ENCODE measurements at regions not wholly inside any gene's neighbourhood (a gene's known extent, or its start where the extent isn't known, plus 50 kb on each side); places are given as distances from the start of the nearest gene placed in this dataset.

- TF ChIP-seq ZNF26 (tag by site-specific recombination; IDR thresholded peaks at IDR 0.05) (no peak), OSR2 (tag by site-specific recombination; IDR thresholded peaks at IDR 0.05) (no peak), ZSCAN18 (tag by site-specific recombination; IDR thresholded peaks at IDR 0.05) (no peak), ZNF621 (tag by site-specific recombination; IDR thresholded peaks at IDR 0.05) (no peak), ZNF16 (tag by site-specific recombination; IDR thresholded peaks at IDR 0.05; ENCODE audit: low read depth) (no peak), ZNF610 (tag by site-specific recombination; IDR thresholded peaks at IDR 0.05; ENCODE audit: borderline replicate concordance) (no peak)
- TF ChIP-seq, protein P1, sequence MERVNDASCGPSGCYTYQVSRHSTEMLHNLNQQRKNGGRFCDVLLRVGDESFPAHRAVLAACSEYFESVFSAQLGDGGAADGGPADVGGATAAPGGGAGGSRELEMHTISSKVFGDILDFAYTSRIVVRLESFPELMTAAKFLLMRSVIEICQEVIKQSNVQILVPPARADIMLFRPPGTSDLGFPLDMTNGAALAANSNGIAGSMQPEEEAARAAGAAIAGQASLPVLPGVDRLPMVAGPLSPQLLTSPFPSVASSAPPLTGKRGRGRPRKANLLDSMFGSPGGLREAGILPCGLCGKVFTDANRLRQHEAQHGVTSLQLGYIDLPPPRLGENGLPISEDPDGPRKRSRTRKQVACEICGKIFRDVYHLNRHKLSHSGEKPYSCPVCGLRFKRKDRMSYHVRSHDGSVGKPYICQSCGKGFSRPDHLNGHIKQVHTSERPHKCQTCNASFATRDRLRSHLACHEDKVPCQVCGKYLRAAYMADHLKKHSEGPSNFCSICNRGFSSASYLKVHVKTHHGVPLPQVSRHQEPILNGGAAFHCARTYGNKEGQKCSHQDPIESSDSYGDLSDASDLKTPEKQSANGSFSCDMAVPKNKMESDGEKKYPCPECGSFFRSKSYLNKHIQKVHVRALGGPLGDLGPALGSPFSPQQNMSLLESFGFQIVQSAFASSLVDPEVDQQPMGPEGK (tag by site-specific recombination; IDR thresholded peaks at IDR 0.05), result no peak
These were observed 1330.4 kb downstream of the XPNPEP1 start (continued) for GRCh38 chr10:108592956-108593355.

DNA sequence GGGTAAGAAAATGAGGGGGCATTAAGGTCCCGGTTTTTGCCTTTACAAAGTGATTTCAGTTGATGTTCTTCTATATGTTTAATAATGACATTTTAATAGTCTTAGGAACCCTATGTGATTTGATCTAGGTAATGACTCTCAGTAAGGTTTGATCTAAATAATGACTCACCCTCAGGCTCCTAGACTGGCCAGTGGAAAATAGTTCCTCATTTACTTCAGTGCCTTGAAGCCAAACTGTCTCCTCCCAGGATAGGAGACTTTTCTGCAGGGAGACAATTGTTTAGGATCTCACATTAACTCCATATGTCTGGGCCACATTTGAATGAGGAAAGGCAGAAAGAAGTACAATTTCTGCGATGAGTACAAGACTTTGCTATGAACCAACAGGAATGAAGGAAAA, 1331.9 kb downstream of the XPNPEP1 start:
- TF ChIP-seq ZNF558 (tag by site-specific recombination; IDR thresholded peaks at IDR 0.05) (no peak), ZNF585B (tag by site-specific recombination; IDR thresholded peaks at IDR 0.05) (no peak), PRDM10 (tag by site-specific recombination; IDR thresholded peaks at IDR 0.05) (no peak), ZNF239 (tag by site-specific recombination; IDR thresholded peaks at IDR 0.05) (no peak), ZNF670 (tag by site-specific recombination; IDR thresholded peaks at IDR 0.05; ENCODE audit: low read depth) (no peak), ZNF624 (tag by site-specific recombination; IDR thresholded peaks at IDR 0.05) (no peak), ZNF580 (tag by site-specific recombination; IDR thresholded peaks at IDR 0.05) (no peak), ZXDB (tag by site-specific recombination; IDR thresholded peaks at IDR 0.05) (no peak)
- TF ChIP-seq, protein P2, sequence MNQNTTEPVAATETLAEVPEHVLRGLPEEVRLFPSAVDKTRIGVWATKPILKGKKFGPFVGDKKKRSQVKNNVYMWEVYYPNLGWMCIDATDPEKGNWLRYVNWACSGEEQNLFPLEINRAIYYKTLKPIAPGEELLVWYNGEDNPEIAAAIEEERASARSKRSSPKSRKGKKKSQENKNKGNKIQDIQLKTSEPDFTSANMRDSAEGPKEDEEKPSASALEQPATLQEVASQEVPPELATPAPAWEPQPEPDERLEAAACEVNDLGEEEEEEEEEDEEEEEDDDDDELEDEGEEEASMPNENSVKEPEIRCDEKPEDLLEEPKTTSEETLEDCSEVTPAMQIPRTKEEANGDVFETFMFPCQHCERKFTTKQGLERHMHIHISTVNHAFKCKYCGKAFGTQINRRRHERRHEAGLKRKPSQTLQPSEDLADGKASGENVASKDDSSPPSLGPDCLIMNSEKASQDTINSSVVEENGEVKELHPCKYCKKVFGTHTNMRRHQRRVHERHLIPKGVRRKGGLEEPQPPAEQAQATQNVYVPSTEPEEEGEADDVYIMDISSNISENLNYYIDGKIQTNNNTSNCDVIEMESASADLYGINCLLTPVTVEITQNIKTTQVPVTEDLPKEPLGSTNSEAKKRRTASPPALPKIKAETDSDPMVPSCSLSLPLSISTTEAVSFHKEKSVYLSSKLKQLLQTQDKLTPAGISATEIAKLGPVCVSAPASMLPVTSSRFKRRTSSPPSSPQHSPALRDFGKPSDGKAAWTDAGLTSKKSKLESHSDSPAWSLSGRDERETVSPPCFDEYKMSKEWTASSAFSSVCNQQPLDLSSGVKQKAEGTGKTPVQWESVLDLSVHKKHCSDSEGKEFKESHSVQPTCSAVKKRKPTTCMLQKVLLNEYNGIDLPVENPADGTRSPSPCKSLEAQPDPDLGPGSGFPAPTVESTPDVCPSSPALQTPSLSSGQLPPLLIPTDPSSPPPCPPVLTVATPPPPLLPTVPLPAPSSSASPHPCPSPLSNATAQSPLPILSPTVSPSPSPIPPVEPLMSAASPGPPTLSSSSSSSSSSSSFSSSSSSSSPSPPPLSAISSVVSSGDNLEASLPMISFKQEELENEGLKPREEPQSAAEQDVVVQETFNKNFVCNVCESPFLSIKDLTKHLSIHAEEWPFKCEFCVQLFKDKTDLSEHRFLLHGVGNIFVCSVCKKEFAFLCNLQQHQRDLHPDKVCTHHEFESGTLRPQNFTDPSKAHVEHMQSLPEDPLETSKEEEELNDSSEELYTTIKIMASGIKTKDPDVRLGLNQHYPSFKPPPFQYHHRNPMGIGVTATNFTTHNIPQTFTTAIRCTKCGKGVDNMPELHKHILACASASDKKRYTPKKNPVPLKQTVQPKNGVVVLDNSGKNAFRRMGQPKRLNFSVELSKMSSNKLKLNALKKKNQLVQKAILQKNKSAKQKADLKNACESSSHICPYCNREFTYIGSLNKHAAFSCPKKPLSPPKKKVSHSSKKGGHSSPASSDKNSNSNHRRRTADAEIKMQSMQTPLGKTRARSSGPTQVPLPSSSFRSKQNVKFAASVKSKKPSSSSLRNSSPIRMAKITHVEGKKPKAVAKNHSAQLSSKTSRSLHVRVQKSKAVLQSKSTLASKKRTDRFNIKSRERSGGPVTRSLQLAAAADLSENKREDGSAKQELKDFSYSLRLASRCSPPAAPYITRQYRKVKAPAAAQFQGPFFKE (tag by site-specific recombination; IDR thresholded peaks at IDR 0.05; ENCODE audit: borderline replicate concordance), result no peak
- TF ChIP-seq, protein P3, sequence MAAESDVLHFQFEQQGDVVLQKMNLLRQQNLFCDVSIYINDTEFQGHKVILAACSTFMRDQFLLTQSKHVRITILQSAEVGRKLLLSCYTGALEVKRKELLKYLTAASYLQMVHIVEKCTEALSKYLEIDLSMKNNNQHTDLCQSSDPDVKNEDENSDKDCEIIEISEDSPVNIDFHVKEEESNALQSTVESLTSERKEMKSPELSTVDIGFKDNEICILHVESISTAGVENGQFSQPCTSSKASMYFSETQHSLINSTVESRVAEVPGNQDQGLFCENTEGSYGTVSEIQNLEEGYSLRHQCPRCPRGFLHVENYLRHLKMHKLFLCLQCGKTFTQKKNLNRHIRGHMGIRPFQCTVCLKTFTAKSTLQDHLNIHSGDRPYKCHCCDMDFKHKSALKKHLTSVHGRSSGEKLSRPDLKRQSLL (tag by site-specific recombination; IDR thresholded peaks at IDR 0.05), result no peak
- ChIA-PET CTCF (no interaction called here), POLR2A (no interaction called here)
- Histone ChIP-seq H3K9me3 (ENCODE audit: control insufficient read depth, insufficient read depth, low read depth, low read length) (no peaks in the 10 kb centered on the region), H3K27ac (ENCODE audit: extremely low read depth, low read depth, low read length) (no peak overlapping the region), H3K4me3 (ENCODE audit: low read depth, low read length) (no peak overlapping the region), H3K4me1 (ENCODE audit: control insufficient read depth, insufficient read depth, low read length) (no peaks in the 10 kb centered on the region), H3K36me3 (ENCODE audit: control insufficient read depth in 2 of 2, insufficient read depth in 1 of 2, low read length in 2 of 2) (no peaks in the 10 kb centered on the region)
